ENCODE measurements at regions not wholly inside any gene's neighbourhood (a gene's known extent, or its start where the extent isn't known, plus 50 kb on each side); places are given as distances from the start of the nearest gene placed in this dataset.
A peak's percentile ranks its signal among the peaks of the same experiment; 100 is the strongest.

GRCh38 chr18:56157541-56157940 lies 480.9 kb downstream of the TXNL1 start:
- no peak for ATAC-seq
- intact Hi-C loops (cut with DNase I) = no loop called here

GRCh38 chr18:56152551-56153310 lies 485.7 kb downstream of the TXNL1 start:
- H3K9me3 ChIP-seq = no peaks in the 10 kb centered on the region
- no peaks in the 10 kb centered on the region for H3K27me3 ChIP-seq
- intact Hi-C loops (cut with DNase I) = no loop called here
- H3K36me3 ChIP-seq = no peaks in the 10 kb centered on the region
- no peak overlapping the region for H3K27ac ChIP-seq
- H3K4me1 ChIP-seq = no peaks in the 10 kb centered on the region
- DNase-seq (peak in 2 of 4 donors; percentile 58 to 61), ATAC-seq (no peak)
- TF ChIP-seq CTCF (IDR thresholded peaks at IDR 0.05) = no peak
- H3K4me3 ChIP-seq = no peak overlapping the region

More at GRCh38 chr18:56157541-56157940, 480.9 kb downstream of the TXNL1 start:
- H3K27ac ChIP-seq = no peak overlapping the region
- no peaks in the 10 kb centered on the region for H3K27me3 ChIP-seq
- H3K9me3 ChIP-seq = no peaks in the 10 kb centered on the region
- H3K36me3 ChIP-seq = no peaks in the 10 kb centered on the region
- H3K4me1 ChIP-seq = peaks cover 0 to 2% of the 10 kb centered on the region in 2 donors
- H3K4me3 ChIP-seq = no peak overlapping the region
- DNase-seq = no peak
- TF ChIP-seq CTCF (IDR thresholded peaks at IDR 0.05) = no peak

DNA sequence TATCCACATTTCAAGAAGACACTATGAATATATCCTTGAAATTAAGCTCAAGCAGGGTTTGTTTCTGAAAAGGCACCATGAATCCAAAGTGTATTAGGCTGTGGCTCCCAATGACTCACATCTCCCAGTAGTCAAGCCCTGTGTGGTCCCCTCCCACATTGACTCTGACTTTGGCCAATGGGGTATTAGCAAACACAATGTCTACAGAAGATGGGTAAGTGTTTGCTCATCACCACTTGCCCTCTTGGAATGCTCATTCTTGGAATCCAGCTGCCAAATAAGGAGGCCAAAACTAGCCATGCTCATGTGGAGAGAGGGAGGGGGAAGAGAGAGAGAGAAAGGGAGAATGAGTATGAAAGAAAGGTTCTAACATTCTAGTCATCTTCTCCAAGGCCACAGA lies 490.0 kb downstream of the TXNL1 start:
- H3K27ac ChIP-seq = no peak overlapping the region
- intact Hi-C loops (cut with DNase I) = no loop called here
- no peaks in the 10 kb centered on the region for H3K9me3 ChIP-seq
- H3K27me3 ChIP-seq = no peaks in the 10 kb centered on the region
- no peak overlapping the region for H3K4me3 ChIP-seq
- H3K36me3 ChIP-seq = no peaks in the 10 kb centered on the region
- ATAC-seq = no peak
- no peaks in the 10 kb centered on the region for H3K4me1 ChIP-seq
- DNase-seq = no peak
- TF ChIP-seq CTCF (IDR thresholded peaks at IDR 0.05) = no peak

GRCh38 chr18:56146565-56146964 lies 491.8 kb downstream of the TXNL1 start:
- Histone ChIP-seq H3K4me1 (no peaks in the 10 kb centered on the region), H3K36me3 (no peaks in the 10 kb centered on the region), H3K9me3 (no peaks in the 10 kb centered on the region), H3K4me3 (no peak overlapping the region), H3K27me3 (no peaks in the 10 kb centered on the region), H3K27ac (no peak overlapping the region)
- no peak for ATAC-seq
- no peak for TF ChIP-seq CTCF (IDR thresholded peaks at IDR 0.05)
- DNase-seq = no peak
- intact Hi-C loops (cut with DNase I) = no loop called here

GRCh38 chr18:56142001-56142400 lies 496.4 kb downstream of the TXNL1 start:
- Histone ChIP-seq H3K4me1 (no peaks in the 10 kb centered on the region), H3K36me3 (no peaks in the 10 kb centered on the region), H3K27me3 (no peaks in the 10 kb centered on the region), H3K4me3 (no peak overlapping the region), H3K9me3 (no peaks in the 10 kb centered on the region), H3K27ac (no peak overlapping the region)
- TF ChIP-seq CTCF (IDR thresholded peaks at IDR 0.05) = no peak
- intact Hi-C loops (cut with DNase I) = no loop called here
- DNase-seq (no peak), ATAC-seq (no peak)
